Adrenal gland (tissue), 5 donors: ENCODE measurements at regions not wholly inside any gene's neighbourhood (a gene's known extent, or its start where the extent isn't known, plus 50 kb on each side); places are given as distances from the start of the nearest gene placed in this dataset.

Experiments used
- CTCF ChIP-seq, 6 experiments: fragments of 450-650 bp in 4 of 6; fragments of 200-600 bp in 2 of 6; sonication (generic) in 1 of 6; IDR thresholded peaks; 1 replicate in 5 of 6; 2 replicates in 1 of 6; pipeline versions ENCODE4 v1.5.1 to v1.8.0; 2016 to 2021; ENCODE audit warnings: antibody characterized with exemption in 6 of 6, mild to moderate bottlenecking in 2 of 6, moderate library complexity in 1 of 6
- POLR2A ChIP-seq, 2 donors: fragments of 450-650 bp; IDR thresholded peaks; one replicate each; pipeline ENCODE4 v1.6.1; 2017; ENCODE audit warnings: antibody characterized with exemption in 2 of 2, mild to moderate bottlenecking in 2 of 2, moderate library complexity in 1 of 2
- donor health status: DM: no; HTN: no; CAD: no.

DNA sequence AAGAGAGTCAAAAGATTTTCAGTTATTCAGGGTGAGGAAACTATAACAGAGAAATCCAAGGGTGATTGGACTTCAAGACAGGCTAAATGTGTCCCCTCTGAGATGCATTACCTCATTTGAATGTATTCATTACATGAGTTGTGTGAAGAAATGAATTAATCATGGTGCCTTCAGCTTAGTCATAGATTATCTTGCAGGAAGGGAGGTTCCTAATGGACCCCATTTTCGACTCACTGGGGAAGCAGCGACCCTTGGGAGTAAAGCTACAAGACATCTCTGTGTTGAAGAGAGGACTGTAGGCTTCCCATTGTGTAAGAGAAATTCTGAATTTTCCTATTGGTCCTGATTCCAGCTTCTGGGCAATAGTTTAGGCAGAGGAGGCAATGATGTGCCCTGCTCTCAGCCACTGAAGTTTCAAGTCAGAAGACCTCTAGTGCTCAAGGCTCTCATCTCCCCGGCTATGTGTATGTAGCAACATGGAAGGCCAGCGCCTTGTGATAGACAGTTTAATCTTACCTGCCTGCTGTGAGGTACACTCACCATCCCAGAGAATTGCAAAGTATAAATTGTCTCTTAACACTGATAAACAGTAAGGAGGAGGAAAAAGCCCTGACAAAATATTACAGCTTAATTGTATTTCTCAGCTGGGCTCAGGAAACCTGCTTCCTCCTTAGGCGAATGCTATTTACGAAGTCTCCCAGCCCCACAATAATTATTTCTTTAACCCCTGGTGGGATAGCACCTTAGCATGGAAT, 133.8 kb downstream of the PDCD6IP start:
- TF ChIP-seq POLR2A (IDR thresholded peaks at IDR 0.05): no peak
- no peak for TF ChIP-seq CTCF (IDR thresholded peaks at IDR 0.05)
